ENCODE measurements at regions not wholly inside any gene's neighbourhood (a gene's known extent, or its start where the extent isn't known, plus 50 kb on each side); places are given as distances from the start of the nearest gene placed in this dataset.

- no peak for TF ChIP-seq EGR1 (IDR thresholded peaks at IDR 0.05)
- TF ChIP-seq, protein P1, sequence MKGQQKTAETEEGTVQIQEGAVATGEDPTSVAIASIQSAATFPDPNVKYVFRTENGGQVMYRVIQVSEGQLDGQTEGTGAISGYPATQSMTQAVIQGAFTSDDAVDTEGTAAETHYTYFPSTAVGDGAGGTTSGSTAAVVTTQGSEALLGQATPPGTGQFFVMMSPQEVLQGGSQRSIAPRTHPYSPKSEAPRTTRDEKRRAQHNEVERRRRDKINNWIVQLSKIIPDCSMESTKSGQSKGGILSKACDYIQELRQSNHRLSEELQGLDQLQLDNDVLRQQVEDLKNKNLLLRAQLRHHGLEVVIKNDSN (IDR thresholded peaks at IDR 0.05): no peak
- TF ChIP-seq ZBTB7A (IDR thresholded peaks at IDR 0.05; ENCODE audit: low read depth): no peak
- no peak for TF ChIP-seq FOXM1 (IDR thresholded peaks at IDR 0.05; ENCODE audit: borderline replicate concordance, low read depth)
- TF ChIP-seq EP300 (IDR thresholded peaks at IDR 0.05; ENCODE audit: borderline replicate concordance): no peak
- no peak for TF ChIP-seq NFIC (IDR thresholded peaks at IDR 0.05)
- no peak for TF ChIP-seq CEBPB (IDR thresholded peaks at IDR 0.05)
These were observed 209.5 kb upstream of the TWIST2 start for GRCh38 chr2:238638100-238638981.

- TF ChIP-seq TEAD4 (IDR thresholded peaks at IDR 0.05) (no peak), NFIC (IDR thresholded peaks at IDR 0.05) (no peak), REST (IDR thresholded peaks at IDR 0.05; ENCODE audit: low read depth) (no peak), EP300 (IDR thresholded peaks at IDR 0.05; ENCODE audit: borderline replicate concordance) (no peak), ZBTB7A (IDR thresholded peaks at IDR 0.05; ENCODE audit: low read depth) (no peak), TCF12 (IDR thresholded peaks at IDR 0.05; ENCODE audit: low read depth) (no peak), EGR1 (IDR thresholded peaks at IDR 0.05) (no peak), MAX (IDR thresholded peaks at IDR 0.05) (no peak), YY1 (IDR thresholded peaks at IDR 0.05; ENCODE audit: low read depth) (no peak), CEBPB (IDR thresholded peaks at IDR 0.05) (no peak), TAF1 (IDR thresholded peaks at IDR 0.05; ENCODE audit: low read depth) (no peak), FOXM1 (IDR thresholded peaks at IDR 0.05; ENCODE audit: borderline replicate concordance, low read depth) (no peak), RAD21 (IDR thresholded peaks at IDR 0.05; ENCODE audit: low read depth) (no peak), CREB1 (IDR thresholded peaks at IDR 0.05; ENCODE audit: low read depth) (no peak)
- TF ChIP-seq, protein P1 (IDR thresholded peaks at IDR 0.05): no peak
These were observed 208.8 kb upstream of the TWIST2 start for GRCh38 chr2:238638982-238639628.

GRCh38 chr2:238640486-238640885 lies 207.4 kb upstream of the TWIST2 start:
- TF ChIP-seq YY1 (IDR thresholded peaks at IDR 0.05; ENCODE audit: low read depth) (no peak), CEBPB (IDR thresholded peaks at IDR 0.05) (no peak), NFIC (IDR thresholded peaks at IDR 0.05) (no peak), ZBTB7A (IDR thresholded peaks at IDR 0.05; ENCODE audit: low read depth) (no peak), TAF1 (IDR thresholded peaks at IDR 0.05; ENCODE audit: low read depth) (no peak), CREB1 (IDR thresholded peaks at IDR 0.05; ENCODE audit: low read depth) (no peak), MAX (IDR thresholded peaks at IDR 0.05) (no peak), RAD21 (IDR thresholded peaks at IDR 0.05; ENCODE audit: low read depth) (no peak), REST (IDR thresholded peaks at IDR 0.05; ENCODE audit: low read depth) (no peak), EGR1 (IDR thresholded peaks at IDR 0.05) (no peak), TCF12 (IDR thresholded peaks at IDR 0.05; ENCODE audit: low read depth) (no peak), EP300 (IDR thresholded peaks at IDR 0.05; ENCODE audit: borderline replicate concordance) (no peak), FOXM1 (IDR thresholded peaks at IDR 0.05; ENCODE audit: borderline replicate concordance, low read depth) (no peak), TEAD4 (IDR thresholded peaks at IDR 0.05) (no peak)
- TF ChIP-seq, protein P1 (IDR thresholded peaks at IDR 0.05): no peak

- TF ChIP-seq TCF12 (IDR thresholded peaks at IDR 0.05; ENCODE audit: low read depth) (no peak), EGR1 (IDR thresholded peaks at IDR 0.05) (no peak), NFIC (IDR thresholded peaks at IDR 0.05) (no peak), REST (IDR thresholded peaks at IDR 0.05; ENCODE audit: low read depth) (no peak), EP300 (IDR thresholded peaks at IDR 0.05; ENCODE audit: borderline replicate concordance) (no peak), RAD21 (IDR thresholded peaks at IDR 0.05; ENCODE audit: low read depth) (no peak), TEAD4 (IDR thresholded peaks at IDR 0.05) (no peak), ZBTB7A (IDR thresholded peaks at IDR 0.05; ENCODE audit: low read depth) (no peak), TAF1 (IDR thresholded peaks at IDR 0.05; ENCODE audit: low read depth) (no peak), CREB1 (IDR thresholded peaks at IDR 0.05; ENCODE audit: low read depth) (no peak), YY1 (IDR thresholded peaks at IDR 0.05; ENCODE audit: low read depth) (no peak), CEBPB (IDR thresholded peaks at IDR 0.05) (no peak), MAX (IDR thresholded peaks at IDR 0.05) (no peak), FOXM1 (IDR thresholded peaks at IDR 0.05; ENCODE audit: borderline replicate concordance, low read depth) (no peak)
- TF ChIP-seq, protein P1 (IDR thresholded peaks at IDR 0.05): no peak
These were observed 204.9 kb upstream of the TWIST2 start for GRCh38 chr2:238642973-238643372.

All from Ishikawa (cell line).